Right lobe of liver (tissue), 6 donors: ENCODE measurements at regions not wholly inside any gene's neighbourhood (a gene's known extent, or its start where the extent isn't known, plus 50 kb on each side); places are given as distances from the start of the nearest gene placed in this dataset.

Source experiments
- ATAC-seq, 4 donors: fragments of 200-7000 bp; cut with Tn5 transposase; one replicate each; pipeline ENCODE4 v1.9.1; 2020; ENCODE audit warnings: mild to moderate bottlenecking in 4 of 4, moderate library complexity in 4 of 4
- DNase-seq, 3 donors: peaks; one replicate each; pipeline ENCODE4 v3.0.0-alpha.2; 2020
- H3K27ac ChIP-seq, 3 donors: fragments of 200-600 bp; one replicate each; pipeline ENCODE4 v1.8.0; 2022
- H3K27me3 ChIP-seq, 2 donors: fragments of 200-600 bp; one replicate each; pipeline ENCODE4 v1.8.0; 2022
- H3K36me3 ChIP-seq, 4 donors: fragments of 200-600 bp; sonication (generic) in 1 of 4; one replicate each; pipeline versions ENCODE4 v1.5.1 to v1.8.0; 2017 to 2022; ENCODE audit warnings: control low read depth in 1 of 4
- H3K4me1 ChIP-seq, 4 donors: fragments of 200-600 bp; sonication (generic) in 1 of 4; one replicate each; pipeline versions ENCODE4 v1.5.1 to v1.8.0; 2017 to 2022; ENCODE audit warnings: control low read depth in 1 of 4
- H3K4me3 ChIP-seq, 3 donors: fragments of 200-600 bp; one replicate each; pipeline ENCODE4 v1.8.0; 2022
- H3K9me3 ChIP-seq, 4 donors: fragments of 200-600 bp; sonication (generic) in 1 of 4; one replicate each; pipeline versions ENCODE4 v1.5.1 to v1.8.0; 2017 to 2022; ENCODE audit warnings: control low read depth in 1 of 4
- POLR2A ChIP-seq: fragments of 450-650 bp; IDR thresholded peaks from one replicate; pipeline ENCODE4 v1.6.1; 2017; ENCODE audit warnings: antibody characterized with exemption, mild to moderate bottlenecking
- WGBS: methylation state at CpG from one replicate; pipeline ENCODE4 v1.1.6; 2018; ENCODE audit warnings: low coverage, low lambda C conversion rate; ENCODE audit not compliant: insufficient coverage; ENCODE audit errors: missing lambda C conversion rate; 5-methylcytosine and 5-hydroxymethylcytosine counted together
- intact Hi-C, 2 donors: fragments of 100-400 bp; cut with DNase I; formaldehyde crosslinking; loops; one replicate each; pipeline versions ENCODE4 v1.11.2 to v1.14.1; 2022
- TF ChIP-seq, protein P1 (sequence below), 4 donors: fragments of 200-600 bp in 3 of 4; fragments of 450-650 bp in 1 of 4; IDR thresholded peaks; one replicate each; pipeline versions ENCODE4 v1.5.1 to v1.8.0; 2016 to 2022; ENCODE audit warnings: antibody characterized with exemption in 4 of 4, mild to moderate bottlenecking in 2 of 4
- donor health status: DM: no; HTN: yes; CAD: no.
- donor health status: DM: no; HTN: no; CAD: no.
- donor health status: DM: no; HTN: no; CAD: no.
- donor health status: DM: no; HTN: yes; CAD: no.
- donor health status: DM: no; HTN: yes; CAD: no.

DNA sequence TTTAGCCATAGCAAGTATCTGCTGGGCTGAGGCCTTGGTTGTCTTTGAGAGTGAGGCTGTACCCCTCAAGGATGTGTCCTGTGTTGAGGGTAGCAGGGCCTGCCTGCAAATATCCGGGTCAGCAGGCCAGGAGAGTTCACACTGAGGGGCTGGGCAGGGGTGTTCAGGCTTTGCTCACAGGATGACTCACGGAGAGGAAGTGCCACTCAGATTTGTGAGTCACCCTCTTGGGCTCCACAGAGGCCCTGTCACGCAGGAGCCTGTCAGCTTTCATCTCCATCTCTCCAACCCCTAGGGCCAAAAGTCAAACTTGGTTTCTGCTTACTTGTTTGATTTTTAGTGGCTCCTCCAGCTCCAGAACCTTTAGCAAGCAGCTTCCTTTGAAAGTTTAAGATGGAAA lies 211.5 kb downstream of the SEC61B start:
- intact Hi-C loops: no loop called here
- ATAC-seq: peak in 3 of 4 donors; percentile 34 to 96 (median 67)
- 20% methylated on average over 1 of the region's 3 CpGs for WGBS
- no peaks in the 10 kb centered on the region for H3K27me3 ChIP-seq
- DNase-seq: peak in 1 of 3 donors; percentile 42
- no peak for TF ChIP-seq POLR2A
- TF ChIP-seq, protein P1, sequence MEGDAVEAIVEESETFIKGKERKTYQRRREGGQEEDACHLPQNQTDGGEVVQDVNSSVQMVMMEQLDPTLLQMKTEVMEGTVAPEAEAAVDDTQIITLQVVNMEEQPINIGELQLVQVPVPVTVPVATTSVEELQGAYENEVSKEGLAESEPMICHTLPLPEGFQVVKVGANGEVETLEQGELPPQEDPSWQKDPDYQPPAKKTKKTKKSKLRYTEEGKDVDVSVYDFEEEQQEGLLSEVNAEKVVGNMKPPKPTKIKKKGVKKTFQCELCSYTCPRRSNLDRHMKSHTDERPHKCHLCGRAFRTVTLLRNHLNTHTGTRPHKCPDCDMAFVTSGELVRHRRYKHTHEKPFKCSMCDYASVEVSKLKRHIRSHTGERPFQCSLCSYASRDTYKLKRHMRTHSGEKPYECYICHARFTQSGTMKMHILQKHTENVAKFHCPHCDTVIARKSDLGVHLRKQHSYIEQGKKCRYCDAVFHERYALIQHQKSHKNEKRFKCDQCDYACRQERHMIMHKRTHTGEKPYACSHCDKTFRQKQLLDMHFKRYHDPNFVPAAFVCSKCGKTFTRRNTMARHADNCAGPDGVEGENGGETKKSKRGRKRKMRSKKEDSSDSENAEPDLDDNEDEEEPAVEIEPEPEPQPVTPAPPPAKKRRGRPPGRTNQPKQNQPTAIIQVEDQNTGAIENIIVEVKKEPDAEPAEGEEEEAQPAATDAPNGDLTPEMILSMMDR (IDR thresholded peaks at IDR 0.05): no peak
- no peak overlapping the region for H3K4me3 ChIP-seq
- no peaks in the 10 kb centered on the region for H3K36me3 ChIP-seq
- no peak overlapping the region for H3K27ac ChIP-seq
- no peaks in the 10 kb centered on the region for H3K9me3 ChIP-seq
- H3K4me1 ChIP-seq: no peaks in the 10 kb centered on the region

DNA sequence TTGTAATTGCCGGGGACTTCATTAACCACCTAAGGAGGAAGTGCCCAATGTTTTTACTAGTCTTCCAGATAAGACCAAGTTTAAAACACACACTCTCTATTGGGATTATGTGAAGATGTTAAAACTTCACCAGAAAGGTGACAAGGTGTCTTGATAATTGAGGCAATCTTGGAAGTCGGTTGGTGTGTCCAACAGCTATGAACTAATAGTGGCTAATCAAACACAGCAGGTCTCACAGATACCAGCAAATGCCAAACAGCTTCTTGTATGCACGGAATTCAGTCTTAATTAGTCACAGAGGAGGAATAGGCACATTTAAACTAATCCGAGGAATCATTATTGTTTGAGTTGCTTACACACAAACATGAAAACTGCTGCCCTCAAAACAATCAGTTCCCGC lies 214.5 kb downstream of the SEC61B start:
- ATAC-seq (no peak), DNase-seq (no peak)
- no peaks in the 10 kb centered on the region for H3K27me3 ChIP-seq
- intact Hi-C loops: no loop called here
- WGBS: 54% methylated on average over 5 of the region's 5 CpGs
- TF ChIP-seq POLR2A: no peak
- TF ChIP-seq, protein P1 (IDR thresholded peaks at IDR 0.05): no peak
- H3K4me3 ChIP-seq: no peak overlapping the region
- H3K36me3 ChIP-seq: no peaks in the 10 kb centered on the region
- H3K9me3 ChIP-seq: no peaks in the 10 kb centered on the region
- H3K27ac ChIP-seq: no peak overlapping the region
- no peaks in the 10 kb centered on the region for H3K4me1 ChIP-seq

DNA sequence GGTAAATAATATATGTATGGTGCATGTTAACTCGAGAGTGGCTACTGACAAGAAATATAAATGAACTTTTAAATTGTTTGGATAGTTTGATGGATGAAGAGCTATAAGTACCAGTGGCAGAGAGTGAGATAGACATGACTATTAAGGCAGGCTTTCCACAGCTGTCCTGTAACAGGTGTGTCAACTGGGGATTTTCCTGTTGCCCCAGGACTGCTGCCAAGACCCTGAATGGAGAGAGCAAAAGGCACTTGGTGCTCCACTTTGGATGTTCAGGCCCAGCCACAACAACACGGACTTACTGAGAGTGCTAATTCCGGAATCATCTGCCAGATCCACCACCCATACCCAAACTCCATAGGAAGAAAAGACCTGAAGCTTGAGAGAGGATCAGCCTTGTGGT lies 215.1 kb downstream of the SEC61B start:
- 67% methylated on average over 1 of the region's 3 CpGs for WGBS
- no peaks in the 10 kb centered on the region for H3K4me1 ChIP-seq
- ATAC-seq (no peak), DNase-seq (no peak)
- no peak for TF ChIP-seq POLR2A
- TF ChIP-seq, protein P1 (IDR thresholded peaks at IDR 0.05): no peak
- intact Hi-C loops: no loop called here
- no peak overlapping the region for H3K27ac ChIP-seq
- H3K9me3 ChIP-seq: no peaks in the 10 kb centered on the region
- H3K4me3 ChIP-seq: no peak overlapping the region
- no peaks in the 10 kb centered on the region for H3K27me3 ChIP-seq
- H3K36me3 ChIP-seq: no peaks in the 10 kb centered on the region

DNA sequence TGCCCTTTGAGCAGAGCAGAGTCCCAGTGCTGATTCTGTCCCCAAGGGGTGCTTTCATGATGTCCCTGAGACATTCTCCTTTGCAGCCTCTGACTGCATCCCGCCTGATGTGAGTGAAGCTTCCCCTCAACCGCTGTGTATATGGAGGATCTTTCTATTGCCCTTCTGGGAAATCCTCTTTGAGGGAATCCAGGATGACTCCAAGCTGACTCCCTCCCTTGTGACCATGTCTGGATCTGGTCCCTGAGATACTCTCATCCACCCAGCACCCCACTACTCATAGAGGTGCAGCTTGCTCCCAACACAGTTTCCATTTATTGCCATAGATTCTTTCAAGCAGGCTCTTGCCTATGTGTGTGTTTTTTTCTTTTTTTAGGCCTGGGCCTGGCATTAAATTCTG lies 216.5 kb downstream of the SEC61B start:
- WGBS: 95% methylated on average over 2 of the region's 2 CpGs
- TF ChIP-seq, protein P1 (IDR thresholded peaks at IDR 0.05): no peak
- no peak for TF ChIP-seq POLR2A
- no peaks in the 10 kb centered on the region for H3K9me3 ChIP-seq
- H3K27ac ChIP-seq: no peak overlapping the region
- intact Hi-C loops: no loop called here
- no peak overlapping the region for H3K4me3 ChIP-seq
- no peaks in the 10 kb centered on the region for H3K4me1 ChIP-seq
- no peaks in the 10 kb centered on the region for H3K36me3 ChIP-seq
- no peaks in the 10 kb centered on the region for H3K27me3 ChIP-seq
- no peak for ATAC-seq
- DNase-seq: no peak

DNA sequence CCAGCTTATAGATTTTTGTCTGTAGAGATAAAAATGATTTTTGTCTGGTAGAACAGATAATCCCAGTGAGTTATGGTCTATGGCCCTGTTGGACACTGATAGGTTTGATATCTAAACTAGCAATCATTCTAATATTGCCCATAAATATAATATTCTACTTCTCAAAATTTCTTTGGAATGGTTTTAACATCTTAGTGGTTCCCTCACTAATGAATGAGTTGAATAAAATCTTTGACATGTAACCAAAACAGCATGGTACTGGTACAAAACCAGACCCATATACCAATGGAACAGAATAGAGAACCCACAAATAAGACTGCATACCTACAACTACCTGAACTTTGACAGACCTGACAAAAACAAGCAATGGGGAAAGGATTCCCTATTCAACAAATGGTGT lies 219.7 kb downstream of the SEC61B start:
- Histone ChIP-seq H3K4me3 (no peak overlapping the region), H3K9me3 (no peaks in the 10 kb centered on the region), H3K27ac (no peak overlapping the region), H3K27me3 (no peaks in the 10 kb centered on the region), H3K36me3 (no peaks in the 10 kb centered on the region), H3K4me1 (no peaks in the 10 kb centered on the region)
- intact Hi-C loops: no loop called here
- no peak for DNase-seq
- no peak for ATAC-seq
- TF ChIP-seq POLR2A: no peak
- TF ChIP-seq, protein P1 (IDR thresholded peaks at IDR 0.05): no peak
